ENCODE measurements at regions not wholly inside any gene's neighbourhood (a gene's known extent, or its start where the extent isn't known, plus 50 kb on each side); places are given as distances from the start of the nearest gene placed in this dataset.

DNA sequence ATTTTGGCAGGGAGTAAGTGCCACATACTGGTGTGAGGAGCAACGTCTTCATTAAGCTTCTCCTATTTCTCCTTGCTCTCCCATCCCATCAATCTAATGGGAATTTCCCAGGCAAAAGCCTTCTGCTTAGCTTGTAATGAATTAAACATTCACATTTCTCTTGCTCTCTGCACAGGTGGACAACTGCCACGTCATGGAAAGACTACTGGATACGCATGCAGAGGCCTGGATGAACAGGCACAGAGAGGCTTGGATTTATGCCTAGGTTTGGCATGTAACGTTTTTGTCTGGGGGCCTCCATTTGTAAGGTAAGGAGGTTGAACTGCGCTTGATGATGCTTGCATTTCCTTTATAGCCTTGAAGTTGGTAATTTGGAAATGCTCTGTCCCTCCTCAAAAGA lies 374.8 kb downstream of the KLF12 start:
- Histone ChIP-seq H3K9me3 (ENCODE audit: control insufficient read depth in 1 of 2, insufficient read depth in 1 of 2, low read depth in 1 of 2, low read length in 2 of 2) (no peaks in the 10 kb centered on the region), H4K20me1 (ENCODE audit: insufficient read depth) (no peaks in the 10 kb centered on the region), H3K4me2 (ENCODE audit: low read length) (no peak overlapping the region), H3K79me2 (ENCODE audit: insufficient read depth, low read length) (no peaks in the 10 kb centered on the region), H3K27me3 (ENCODE audit: insufficient read depth, low read length) (no peaks in the 10 kb centered on the region), H3K4me1 (ENCODE audit: control insufficient read depth in 1 of 2, insufficient read depth in 2 of 2, low read length in 2 of 2) (no peaks in the 10 kb centered on the region), H3K36me3 (ENCODE audit: control insufficient read depth in 1 of 2, insufficient read depth in 2 of 2, low read length in 2 of 2) (no peaks in the 10 kb centered on the region), H3K4me3 (replicated peaks in 1 of 2; ENCODE audit: low read depth in 1 of 2, low read length in 2 of 2) (no peak overlapping the region), H3K9ac (ENCODE audit: low read length) (no peak overlapping the region), H3K9me2 (ENCODE audit: insufficient read depth) (no peaks in the 10 kb centered on the region), H2AFZ (ENCODE audit: low read depth, low read length, poor library complexity, severe bottlenecking) (no peak overlapping the region), H3K27ac (ENCODE audit: low read depth, low read length) (no peak overlapping the region)
- ChIA-PET CTCF (no interaction called here), RAD21 (ENCODE audit: low non-redundant PET in 1 of 2, low total read pairs in 2 of 2, uncharacterized antibody in 2 of 2, unreplicated experiment in 2 of 2) (interaction anchor here in 1 of 2 experiments (2.1 kb wide), 1 partner anchor 527 kb away, joined by 5 read pairs; no protein-coding TSS in a partner anchor), POLR2A (no interaction called here)
- DNase-seq (ENCODE audit: low read depth, low spot score) (no peak), ATAC-seq (no peak)
- intact Hi-C loops (cut with micrococcal nuclease): no loop called here
- TF ChIP-seq FOSL1 (IDR thresholded peaks at IDR 0.05; ENCODE audit: low read depth) (no peak), EZH2 (IDR thresholded peaks at IDR 0.05) (no peak), POLR2AphosphoS5 (IDR thresholded peaks at IDR 0.05; ENCODE audit: low read depth, low read length) (no peak), CBX3 (IDR thresholded peaks at IDR 0.05; ENCODE audit: low read depth) (no peak), POLR2A (IDR thresholded peaks at IDR 0.05; ENCODE audit: borderline replicate concordance, extremely low read depth, insufficient read depth, insufficient read length) (no peak), EZH2phosphoT487 (IDR thresholded peaks at IDR 0.05; ENCODE audit: borderline replicate concordance) (no peak), ZNF274 (IDR thresholded peaks at IDR 0.05; ENCODE audit: low read depth, low read length) (no peak), SIN3A (IDR thresholded peaks at IDR 0.05; ENCODE audit: low read depth) (no peak), YY1 (IDR thresholded peaks at IDR 0.05; ENCODE audit: extremely low read depth, insufficient replicate concordance, low read depth, low read length) (no peak), SP1 (IDR thresholded peaks at IDR 0.05; ENCODE audit: low read depth) (no peak), RAD21 (IDR thresholded peaks at IDR 0.05; ENCODE audit: low read depth) (no peak)
- TF ChIP-seq, protein P1, sequence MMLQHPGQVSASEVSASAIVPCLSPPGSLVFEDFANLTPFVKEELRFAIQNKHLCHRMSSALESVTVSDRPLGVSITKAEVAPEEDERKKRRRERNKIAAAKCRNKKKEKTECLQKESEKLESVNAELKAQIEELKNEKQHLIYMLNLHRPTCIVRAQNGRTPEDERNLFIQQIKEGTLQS (IDR thresholded peaks at IDR 0.05): no peak
- TF ChIP-seq, protein P2, sequence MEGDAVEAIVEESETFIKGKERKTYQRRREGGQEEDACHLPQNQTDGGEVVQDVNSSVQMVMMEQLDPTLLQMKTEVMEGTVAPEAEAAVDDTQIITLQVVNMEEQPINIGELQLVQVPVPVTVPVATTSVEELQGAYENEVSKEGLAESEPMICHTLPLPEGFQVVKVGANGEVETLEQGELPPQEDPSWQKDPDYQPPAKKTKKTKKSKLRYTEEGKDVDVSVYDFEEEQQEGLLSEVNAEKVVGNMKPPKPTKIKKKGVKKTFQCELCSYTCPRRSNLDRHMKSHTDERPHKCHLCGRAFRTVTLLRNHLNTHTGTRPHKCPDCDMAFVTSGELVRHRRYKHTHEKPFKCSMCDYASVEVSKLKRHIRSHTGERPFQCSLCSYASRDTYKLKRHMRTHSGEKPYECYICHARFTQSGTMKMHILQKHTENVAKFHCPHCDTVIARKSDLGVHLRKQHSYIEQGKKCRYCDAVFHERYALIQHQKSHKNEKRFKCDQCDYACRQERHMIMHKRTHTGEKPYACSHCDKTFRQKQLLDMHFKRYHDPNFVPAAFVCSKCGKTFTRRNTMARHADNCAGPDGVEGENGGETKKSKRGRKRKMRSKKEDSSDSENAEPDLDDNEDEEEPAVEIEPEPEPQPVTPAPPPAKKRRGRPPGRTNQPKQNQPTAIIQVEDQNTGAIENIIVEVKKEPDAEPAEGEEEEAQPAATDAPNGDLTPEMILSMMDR (IDR thresholded peaks at IDR 0.05 in 2 of 3, conservative IDR thresholded peaks at IDR 0.05 in 1 of 3; ENCODE audit: borderline replicate concordance in 1 of 3, insufficient read depth in 1 of 3, low read depth in 2 of 3, low read length in 2 of 3): no peak
- no TSS peak for BruUV-seq (replicated peaks)

Measured in HCT116 (cell line).